ENCODE measurements at regions not wholly inside any gene's neighbourhood (a gene's known extent, or its start where the extent isn't known, plus 50 kb on each side); places are given as distances from the start of the nearest gene placed in this dataset.
"Not testable (repeated sequence)": the region's sequence is repeated elsewhere in the genome, so short reads cannot be mapped to it uniquely, and the experiment has no call there.

- no peak for DNase-seq (ENCODE audit: low read depth in 2 of 2)
These were observed 1740.9 kb downstream of the EFNA5 start for GRCh38 chr5:105929858-105930257.

GRCh38 chr5:105924366-105924765 lies 1746.4 kb downstream of the EFNA5 start:
- no peak for DNase-seq (ENCODE audit: low read depth in 2 of 2)

- no peak for DNase-seq (ENCODE audit: low read depth in 2 of 2)
These were observed 1748.2 kb downstream of the EFNA5 start for GRCh38 chr5:105922574-105922973.

GRCh38 chr5:105922080-105922479 lies 1748.7 kb downstream of the EFNA5 start:
- DNase-seq (ENCODE audit: low read depth in 2 of 2): no peak

GRCh38 chr5:105917189-105917588 lies 1753.5 kb downstream of the EFNA5 start:
- DNase-seq (ENCODE audit: low read depth in 2 of 2): no peak

GRCh38 chr5:105907016-105907415 lies 1763.7 kb downstream of the EFNA5 start:
- DNase-seq (ENCODE audit: low read depth in 2 of 2): no peak

GRCh38 chr5:105905392-105905791 lies 1765.3 kb downstream of the EFNA5 start:
- DNase-seq (ENCODE audit: low read depth in 2 of 2): no peak

- no peak for DNase-seq (ENCODE audit: low read depth in 2 of 2)
These were observed 1767.7 kb downstream of the EFNA5 start for GRCh38 chr5:105903069-105903468.

GRCh38 chr5:105899726-105900125 lies 1771.0 kb downstream of the EFNA5 start:
- no peak for DNase-seq (ENCODE audit: low read depth in 2 of 2)

GRCh38 chr5:105898183-105898582 lies 1772.6 kb downstream of the EFNA5 start:
- DNase-seq (ENCODE audit: low read depth in 2 of 2): no peak

GRCh38 chr5:105885266-105885665 lies 1785.5 kb downstream of the EFNA5 start:
- no peak for DNase-seq (ENCODE audit: low read depth in 2 of 2)

GRCh38 chr5:105882956-105883481 lies 1787.7 kb downstream of the EFNA5 start:
- no peak for DNase-seq (ENCODE audit: low read depth in 2 of 2)

GRCh38 chr5:105878402-105878801 lies 1792.3 kb downstream of the EFNA5 start:
- DNase-seq (ENCODE audit: low read depth in 2 of 2): no peak

GRCh38 chr5:105877592-105877991 lies 1793.1 kb downstream of the EFNA5 start:
- no peak for DNase-seq (ENCODE audit: low read depth in 2 of 2)

- DNase-seq (ENCODE audit: low read depth in 2 of 2): no peak
These were observed 1796.4 kb downstream of the EFNA5 start for GRCh38 chr5:105874316-105874715.

GRCh38 chr5:105872569-105873270 lies 1798.0 kb downstream of the EFNA5 start:
- DNase-seq (ENCODE audit: low read depth in 2 of 2): no peak

- DNase-seq (ENCODE audit: low read depth in 2 of 2): no peak
These were observed 1802.5 kb downstream of the EFNA5 start for GRCh38 chr5:105868038-105868780.

GRCh38 chr5:105865834-105866233 lies 1804.9 kb downstream of the EFNA5 start:
- DNase-seq (ENCODE audit: low read depth in 2 of 2): no peak

- DNase-seq (ENCODE audit: low read depth in 2 of 2): not testable (repeated sequence)
These were observed 1811.4 kb downstream of the EFNA5 start for GRCh38 chr5:105859350-105859749.

GRCh38 chr5:105849701-105850100 lies 1821.0 kb downstream of the EFNA5 start:
- no peak for DNase-seq (ENCODE audit: low read depth in 2 of 2)

- no peak for DNase-seq (ENCODE audit: low read depth in 2 of 2)
These were observed 1829.9 kb downstream of the EFNA5 start for GRCh38 chr5:105840800-105841199.

GRCh38 chr5:105836887-105837286 lies 1833.8 kb downstream of the EFNA5 start:
- DNase-seq (ENCODE audit: low read depth in 2 of 2): no peak

- no peak for DNase-seq (ENCODE audit: low read depth in 2 of 2)
These were observed 1834.5 kb downstream of the EFNA5 start for GRCh38 chr5:105836268-105836667.
